Heart right ventricle (tissue), 16 donors: ENCODE measurements at regions not wholly inside any gene's neighbourhood (a gene's known extent, or its start where the extent isn't known, plus 50 kb on each side); places are given as distances from the start of the nearest gene placed in this dataset.

Experiments used
- ATAC-seq, 8 donors: fragments of 200-7000 bp; cut with Tn5 transposase; one replicate each; pipeline ENCODE4 v1.9.1; 2020; ENCODE audit warnings: mild to moderate bottlenecking in 8 of 8, moderate library complexity in 8 of 8, moderate number of reproducible peaks in 1 of 8
- DNase-seq, 2 donors: peaks; one replicate each; pipeline ENCODE4 v3.0.0-alpha.2; 2020
- H3K27ac ChIP-seq, 10 donors: fragments of 200-600 bp; sonication (generic) in 2 of 10; one replicate each; pipeline versions ENCODE4 v1.5.0 to v1.8.0; 2020 to 2022; ENCODE audit warnings: mild to moderate bottlenecking in 3 of 10
- H3K27me3 ChIP-seq, 7 donors: fragments of 200-600 bp; one replicate each; pipeline ENCODE4 v1.8.0; 2021 to 2022; ENCODE audit warnings: mild to moderate bottlenecking in 2 of 7
- H3K36me3 ChIP-seq, 9 donors: fragments of 200-600 bp; sonication (generic) in 1 of 9; one replicate each; pipeline versions ENCODE4 v1.5.0 to v1.8.0; 2020 to 2022; ENCODE audit warnings: mild to moderate bottlenecking in 2 of 9
- H3K4me1 ChIP-seq, 9 donors: fragments of 200-600 bp; sonication (generic) in 1 of 9; one replicate each; pipeline versions ENCODE4 v1.5.0 to v1.8.0; 2020 to 2022; ENCODE audit warnings: mild to moderate bottlenecking in 4 of 9
- H3K4me3 ChIP-seq, 10 donors: fragments of 200-600 bp; sonication (generic) in 2 of 10; one replicate each; pipeline versions ENCODE4 v1.5.0 to v1.8.0; 2020 to 2022; ENCODE audit warnings: mild to moderate bottlenecking in 7 of 10, moderate library complexity in 2 of 10
- H3K9me3 ChIP-seq, 11 donors: fragments of 200-600 bp in 10 of 11; sonication (generic) in 2 of 11; one replicate each; pipeline versions ENCODE4 v1.5.0 to v1.8.0; 2013 to 2022; ENCODE audit warnings: mild to moderate bottlenecking in 2 of 11, control low read depth in 1 of 11, moderate library complexity in 1 of 11
- WGBS, 2 donors: extraction: QIAGEN DNeasy Blood & Tissue Kit; methylation state at CpG; one replicate each; pipeline ENCODE4 v1.1.7; 2013; ENCODE audit warnings: inconsistent platforms in 1 of 2; 5-methylcytosine and 5-hydroxymethylcytosine counted together
- intact Hi-C, 10 donors: fragments of 100-400 bp; cut with DNase I; formaldehyde crosslinking; loops; one replicate each; pipeline versions ENCODE4 v1.11.1 to v1.14.2; 2022
- TF ChIP-seq, protein P1 (sequence below), 9 donors: fragments of 200-600 bp; sonication (generic) in 2 of 9; IDR thresholded peaks; one replicate each; pipeline versions ENCODE4 v1.5.0 to v1.8.0; 2021 to 2022; ENCODE audit warnings: antibody characterized with exemption in 9 of 9, mild to moderate bottlenecking in 5 of 9, moderate library complexity in 1 of 9
- donor health status: Arrhythmogenic right ventricular cardiomyopathy.
- donor health status: ischemic (EF 13 %, LVEDD 7.1; RV severe dilation, severe dysfunction).
- donor health status: healthy with polysubstance abuse.
- donor health status: DM: no; HTN: yes; CAD: no.
- donor health status: DM: no; HTN: no; CAD: no.
- donor health status: ischemic (EF 25% LVEDD 6.9; RV normal size, moderate dysfunction).
- donor health status: ischemic (EF 25% LVEDD 5.7; RV mildly dilated, moderate dysfunction).
- donor health status: healthy.
- donor health status: DM: yes; HTN: yes; CAD: no.
- donor health status: Ischemic cardiomyopathy.
- donor health status: ischemic (EF 35%, LVEDD 5.7; RV mildly dilated, moderate dysfunction).
- donor health status: nonischemic (EF 11% LVEDD 7.7; RV severe dilation, severe dysfunction).
- donor health status: DM: yes; HTN: yes; CAD: no.
- donor health status: PGD.
- donor health status: ischemic (EF 29% LVEDD 5.4; RV normal size, mild dysfunction).
- donor health status: nonischemic (EF 23%, LVEDD 6.1; RV moderate dilation, normal function).

DNA sequence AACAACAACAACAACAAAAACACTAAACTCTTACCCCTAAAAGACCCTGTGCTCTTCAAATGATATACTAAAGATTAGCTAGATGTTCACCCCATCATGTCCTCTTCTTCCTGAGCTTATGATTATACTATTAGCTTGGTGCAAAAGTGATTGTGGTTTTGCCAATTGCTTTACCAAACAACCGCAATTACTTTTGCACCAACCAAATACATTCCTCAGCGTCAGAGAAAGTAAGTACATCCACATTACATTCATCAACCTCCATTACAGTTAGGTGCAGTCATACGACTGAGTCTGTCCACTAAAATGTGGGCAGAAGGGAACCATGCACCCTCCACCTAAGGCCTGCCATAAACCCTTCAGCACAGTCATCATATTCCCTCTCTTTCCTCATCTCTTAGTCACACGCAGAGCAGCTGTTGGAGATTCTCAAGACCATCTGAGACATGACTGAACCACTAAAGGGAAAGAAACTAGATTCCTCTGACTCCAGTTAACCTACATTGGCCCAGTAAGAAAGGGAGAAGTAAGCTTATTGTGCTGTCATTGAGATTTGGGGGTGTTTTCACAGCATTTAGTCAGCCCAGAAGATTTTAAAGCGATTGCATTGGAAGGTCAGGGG is 181.6 kb upstream of the TLE4 start:
- Histone ChIP-seq H3K36me3 (no peaks in the 10 kb centered on the region), H3K27me3 (peaks cover 0 to 4% (median 0%) of the 10 kb centered on the region in 7 donors), H3K27ac (no peak overlapping the region), H3K9me3 (peaks cover 0 to under 1% (median 0%) of the 10 kb centered on the region in 11 donors), H3K4me1 (no peaks in the 10 kb centered on the region), H3K4me3 (no peak overlapping the region)
- TF ChIP-seq, protein P1, sequence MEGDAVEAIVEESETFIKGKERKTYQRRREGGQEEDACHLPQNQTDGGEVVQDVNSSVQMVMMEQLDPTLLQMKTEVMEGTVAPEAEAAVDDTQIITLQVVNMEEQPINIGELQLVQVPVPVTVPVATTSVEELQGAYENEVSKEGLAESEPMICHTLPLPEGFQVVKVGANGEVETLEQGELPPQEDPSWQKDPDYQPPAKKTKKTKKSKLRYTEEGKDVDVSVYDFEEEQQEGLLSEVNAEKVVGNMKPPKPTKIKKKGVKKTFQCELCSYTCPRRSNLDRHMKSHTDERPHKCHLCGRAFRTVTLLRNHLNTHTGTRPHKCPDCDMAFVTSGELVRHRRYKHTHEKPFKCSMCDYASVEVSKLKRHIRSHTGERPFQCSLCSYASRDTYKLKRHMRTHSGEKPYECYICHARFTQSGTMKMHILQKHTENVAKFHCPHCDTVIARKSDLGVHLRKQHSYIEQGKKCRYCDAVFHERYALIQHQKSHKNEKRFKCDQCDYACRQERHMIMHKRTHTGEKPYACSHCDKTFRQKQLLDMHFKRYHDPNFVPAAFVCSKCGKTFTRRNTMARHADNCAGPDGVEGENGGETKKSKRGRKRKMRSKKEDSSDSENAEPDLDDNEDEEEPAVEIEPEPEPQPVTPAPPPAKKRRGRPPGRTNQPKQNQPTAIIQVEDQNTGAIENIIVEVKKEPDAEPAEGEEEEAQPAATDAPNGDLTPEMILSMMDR (IDR thresholded peaks at IDR 0.05): no peak
- ATAC-seq (no peak), DNase-seq (no peak)
- intact Hi-C loops: no loop called here
- WGBS, 2 donors: 78 to 81% methylated on average over 5 of the region's 5 CpGs

DNA sequence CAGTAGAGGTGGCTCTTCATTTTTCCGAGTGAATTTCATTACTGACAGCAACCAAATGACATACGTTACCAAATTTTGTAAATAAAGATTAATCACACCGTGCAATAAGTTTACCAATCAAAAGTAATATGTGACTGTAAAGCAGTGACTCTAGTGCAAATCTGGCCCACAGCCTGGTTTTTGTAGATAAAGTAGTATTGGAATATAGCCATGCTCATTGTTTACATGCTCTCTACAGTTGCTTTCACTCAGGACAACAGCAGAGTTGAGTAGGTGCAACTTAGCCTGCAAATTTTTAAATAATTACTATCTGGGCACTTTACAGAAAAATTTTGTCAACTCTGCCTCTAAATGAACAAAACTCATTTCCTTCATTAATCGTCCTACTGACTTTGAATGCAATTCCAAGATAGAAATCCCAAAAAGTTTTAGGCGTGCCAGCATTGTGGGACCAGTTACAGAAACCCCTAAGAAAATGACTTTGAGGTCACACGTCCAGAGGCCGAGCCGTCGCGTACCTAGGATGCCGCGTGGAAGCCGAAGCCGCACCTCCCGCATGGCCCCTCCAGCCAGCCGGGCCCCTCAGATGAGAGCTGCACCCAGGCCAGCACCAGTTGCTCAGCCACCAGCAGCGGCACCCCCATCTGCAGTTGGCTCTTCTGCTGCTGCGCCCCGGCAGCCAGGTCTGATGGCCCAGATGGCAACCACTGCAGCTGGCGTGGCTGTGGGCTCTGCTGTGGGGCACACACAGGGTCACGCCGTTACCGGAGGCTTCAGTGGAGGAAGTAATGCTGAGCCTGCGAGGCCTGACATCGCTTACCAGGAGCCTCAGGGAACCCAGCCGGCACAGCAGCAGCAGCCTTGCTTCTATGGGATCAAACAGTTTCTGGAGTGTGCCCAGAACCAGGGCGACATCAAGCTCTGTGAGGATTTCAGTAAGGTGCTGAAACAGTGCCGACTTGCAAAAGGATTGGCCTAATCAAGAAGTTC is 180.7 kb upstream of the TLE4 start:
- DNase-seq (no peak), ATAC-seq (no peak)
- TF ChIP-seq, protein P1 (IDR thresholded peaks at IDR 0.05): no peak
- Histone ChIP-seq H3K4me3 (no peak overlapping the region), H3K36me3 (no peaks in the 10 kb centered on the region), H3K27me3 (peaks cover 0 to 4% (median 0%) of the 10 kb centered on the region in 7 donors), H3K27ac (no peak overlapping the region), H3K4me1 (no peaks in the 10 kb centered on the region), H3K9me3 (no peaks in the 10 kb centered on the region)
- 86 to 89% methylated on average over 28 of the region's 28 CpGs for WGBS, 2 donors
- intact Hi-C loops: no loop called here

DNA sequence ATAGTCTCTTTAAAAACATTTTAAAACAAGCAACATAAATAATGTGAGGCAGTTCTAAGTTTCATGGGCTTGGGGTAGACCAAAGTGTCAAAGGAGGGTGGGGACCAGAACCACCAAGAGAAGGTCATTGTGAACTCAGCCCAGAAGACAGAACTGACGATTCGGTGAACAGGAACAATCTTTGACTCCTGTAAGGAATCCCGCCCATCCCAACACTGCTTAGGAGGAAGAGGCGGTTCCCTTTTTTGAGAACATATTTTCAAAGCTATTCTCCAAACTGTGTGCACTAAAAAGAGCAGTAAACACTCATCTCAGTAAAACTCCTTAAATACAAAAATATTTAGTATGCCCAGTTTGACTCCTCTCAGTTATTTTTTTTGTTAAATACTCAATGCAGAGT is 176.5 kb upstream of the TLE4 start:
- no peaks in the 10 kb centered on the region for H3K4me1 ChIP-seq
- H3K27me3 ChIP-seq: peaks cover 0 to 4% (median 0%) of the 10 kb centered on the region in 7 donors
- H3K4me3 ChIP-seq: no peak overlapping the region
- no peaks in the 10 kb centered on the region for H3K9me3 ChIP-seq
- no peaks in the 10 kb centered on the region for H3K36me3 ChIP-seq
- WGBS, 2 donors: 60 to 65% methylated on average over 4 of the region's 4 CpGs
- intact Hi-C loops: no loop called here
- TF ChIP-seq, protein P1 (IDR thresholded peaks at IDR 0.05): no peak
- no peak for ATAC-seq
- no peak for DNase-seq
- H3K27ac ChIP-seq: no peak overlapping the region

DNA sequence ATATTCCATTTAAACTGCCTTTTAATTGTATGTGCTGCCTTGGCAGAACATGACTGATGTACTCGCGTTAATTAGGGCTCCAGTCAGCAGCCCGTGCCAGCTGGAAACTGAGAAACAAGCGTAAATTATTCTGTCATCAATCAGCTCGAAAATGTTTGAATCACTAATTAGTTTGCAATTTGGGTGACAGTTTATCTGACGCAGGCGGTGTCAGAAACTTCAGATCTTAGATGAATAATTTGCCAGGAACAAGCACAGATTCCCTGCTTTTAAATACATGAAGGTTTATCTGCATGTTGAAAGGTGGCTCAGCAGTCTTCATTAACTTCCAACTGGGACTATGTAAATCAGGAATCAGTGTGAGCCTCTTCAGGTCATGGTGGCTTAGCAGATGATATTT is 176.0 kb upstream of the TLE4 start:
- TF ChIP-seq, protein P1 (IDR thresholded peaks at IDR 0.05): no peak
- H3K36me3 ChIP-seq: no peaks in the 10 kb centered on the region

More for the DNA sequence above, 176.0 kb upstream of the TLE4 start:
- no peak for DNase-seq
- H3K27ac ChIP-seq: no peak overlapping the region
- intact Hi-C loops: no loop called here
- H3K27me3 ChIP-seq: peaks cover 0 to 4% (median 0%) of the 10 kb centered on the region in 7 donors
- no peaks in the 10 kb centered on the region for H3K4me1 ChIP-seq
- 28 to 36% methylated on average over 7 of the region's 7 CpGs for WGBS, 2 donors
- no peak for ATAC-seq
- H3K4me3 ChIP-seq: no peak overlapping the region
- no peaks in the 10 kb centered on the region for H3K9me3 ChIP-seq
